Endothelial cell of umbilical vein (primary cell): ENCODE measurements at regions not wholly inside any gene's neighbourhood (a gene's known extent, or its start where the extent isn't known, plus 50 kb on each side); places are given as distances from the start of the nearest gene placed in this dataset.
A peak's percentile ranks its signal among the peaks of the same experiment; 100 is the strongest.

Experiments used
- BruUV-seq: library from RNA; stranded (reverse); fragments of 400-500 nt; replicated peaks from 2 replicates; lab custom pipeline; 2021; lab: Mats Ljungman, UMichigan
- CTCF ChIA-PET: fragments of 300-600, 350-600 bp; sonication (Branson Sonifier 250); formaldehyde crosslinking; loops from one replicate; lab custom pipeline; 2021; ENCODE audit warnings: antibody characterized with exemption, inconsistent platforms; lab: Charles Lee
- POLR2A ChIA-PET: fragments of 300-600, 350-600 bp; sonication (Branson Sonifier 250); formaldehyde crosslinking; loops from one replicate; lab custom pipeline; 2021; ENCODE audit warnings: antibody characterized with exemption, inconsistent platforms; lab: Charles Lee
- DNase-seq: peaks from one replicate; pipeline ENCODE4 v3.0.0-alpha.2; 2011; ENCODE audit warnings: low read depth, low spot score
- FAIRE-seq: peaks from 2 replicates; lab custom pipeline; 2011; peaks lifted over from hg19 to GRCh38; lab: Jason Lieb, UNC
- H2AFZ ChIP-seq: 2 replicates; pipeline ENCODE4 v1.6.0; 2012; ENCODE audit warnings: low read depth, low read length, control low read depth, inconsistent platforms
- H3K27ac ChIP-seq: 2 replicates; pipeline ENCODE4 v1.5.1; 2011; ENCODE audit warnings: low read depth, mild to moderate bottlenecking, control low read depth, low read length, moderate library complexity; ENCODE audit not compliant: insufficient read depth
- H3K27me3 ChIP-seq, 2 experiments: 2 replicates each; pipeline versions ENCODE4 v1.6.0 to v1.6.1; 2011; ENCODE audit warnings: low read length in 2 of 2, mixed read lengths in 1 of 2; ENCODE audit not compliant: control insufficient read depth in 2 of 2, insufficient read depth in 2 of 2
- H3K36me3 ChIP-seq, 2 experiments: 2 replicates in 1 of 2; 3 replicates in 1 of 2; pipeline ENCODE4 v1.5.1; 2011; ENCODE audit warnings: low read length in 2 of 2, mild to moderate bottlenecking in 1 of 2, moderate library complexity in 1 of 2; ENCODE audit not compliant: control insufficient read depth in 2 of 2, insufficient read depth in 2 of 2; ENCODE audit errors: extremely low read depth in 1 of 2
- H3K4me1 ChIP-seq: 3 replicates; pipeline ENCODE4 v1.5.1; 2011; ENCODE audit warnings: mild to moderate bottlenecking, low read length; ENCODE audit not compliant: control insufficient read depth, insufficient read depth; ENCODE audit errors: extremely low read depth
- H3K4me2 ChIP-seq: 2 replicates; pipeline ENCODE4 v1.6.1; 2011; ENCODE audit warnings: low read length, control low read depth, mixed read lengths; ENCODE audit not compliant: insufficient read depth
- H3K4me3 ChIP-seq, 3 experiments: fragments of 200-600 bp in 1 of 3; sonication (generic), shearing (Covaris generic) in 1 of 3; replicated peaks in 1 of 3; 2 replicates each; pipeline ENCODE4 v1.5.1; 2011 to 2016; ENCODE audit warnings: control low read depth in 3 of 3, low read length in 3 of 3, mild to moderate bottlenecking in 2 of 3, inconsistent platforms in 1 of 3, low read depth in 1 of 3, moderate library complexity in 1 of 3; ENCODE audit not compliant: insufficient read depth in 1 of 3
- H3K79me2 ChIP-seq: 2 replicates; pipeline ENCODE4 v1.6.0; 2012; ENCODE audit warnings: low read length, inconsistent platforms; ENCODE audit not compliant: control insufficient read depth, insufficient read depth
- H3K9ac ChIP-seq: replicated peaks from 2 replicates; pipeline ENCODE3; 2011; ENCODE audit warnings: low read length, control low read depth; ENCODE audit not compliant: insufficient read depth; ENCODE audit errors: extremely low read depth
- H3K9me1 ChIP-seq: replicated peaks from 3 replicates; pipeline ENCODE4 v1.6.0; 2011; ENCODE audit warnings: mild to moderate bottlenecking, low read length; ENCODE audit not compliant: control insufficient read depth, insufficient read depth; ENCODE audit errors: extremely low read depth
- H3K9me3 ChIP-seq: replicated peaks from 2 replicates; pipeline ENCODE4 v1.5.1; 2012; ENCODE audit warnings: low read length, inconsistent platforms; ENCODE audit not compliant: control insufficient read depth, insufficient read depth
- H4K20me1 ChIP-seq: replicated peaks from 2 replicates; pipeline ENCODE3; 2011; ENCODE audit warnings: mild to moderate bottlenecking, low read length; ENCODE audit not compliant: control insufficient read depth, insufficient read depth; ENCODE audit errors: extremely low read depth
- CTCF ChIP-seq, 2 donors: IDR thresholded peaks; 1 replicate in 1 of 2; 2 replicates in 1 of 2; pipeline ENCODE4 v1.5.1; 2011; ENCODE audit warnings: low read length in 2 of 2, mild to moderate bottlenecking in 2 of 2, moderate library complexity in 2 of 2, control low read depth in 1 of 2, inconsistent platforms in 1 of 2, low read depth in 1 of 2; ENCODE audit not compliant: insufficient read depth in 1 of 2; ENCODE audit errors: extremely low read depth in 1 of 2
- JUN ChIP-seq: IDR thresholded peaks from 2 replicates; pipeline ENCODE4 v1.6.1; 2011; ENCODE audit warnings: borderline replicate concordance, low read depth; ENCODE audit not compliant: insufficient read length, insufficient read depth
- MAX ChIP-seq: IDR thresholded peaks from 2 replicates; pipeline ENCODE4 v1.6.1; 2011; ENCODE audit not compliant: insufficient read depth, insufficient read length
- POLR2A ChIP-seq: IDR thresholded peaks from 2 replicates; pipeline ENCODE4 v1.6.1; 2012; ENCODE audit warnings: low read depth, mild to moderate bottlenecking, control low read depth, low read length
- dilution Hi-C: fragments of 300-500 bp; cut with MboI; formaldehyde crosslinking; loops from one replicate; pipeline ENCODE4 v1.15.0; 2019; ENCODE audit warnings: low sequenced_read_pairs; ENCODE audit not compliant: extremely low pct_ligation_motif_present
- intact Hi-C: fragments of 100-400 bp; cut with micrococcal nuclease; formaldehyde crosslinking; loops from one replicate; pipeline ENCODE4 v1.10.0; 2022

GRCh38 chr4:73341454-73341853 lies 62.6 kb upstream of the ALB start:
- H2AFZ ChIP-seq, result no peak overlapping the region
- no peaks in the 10 kb centered on the region for H3K9me1 ChIP-seq
- no peak overlapping the region for H3K9ac ChIP-seq
- no peaks in the 10 kb centered on the region for H3K4me1 ChIP-seq
- no peaks in the 10 kb centered on the region for H4K20me1 ChIP-seq
- BruUV-seq, result no TSS peak
- dilution Hi-C loops, result no loop called here
- H3K9me3 ChIP-seq, result no peaks in the 10 kb centered on the region
- intact Hi-C loops, result loop anchor here (5.0 kb wide), 3 partner anchors 106 to 791 kb away; no protein-coding TSS in a partner anchor
- H3K36me3 ChIP-seq, result no peaks in the 10 kb centered on the region
- no peak overlapping the region for H3K27ac ChIP-seq
- no peak overlapping the region for H3K4me3 ChIP-seq
- FAIRE-seq, result no peak
- TF ChIP-seq CTCF (IDR thresholded peaks at IDR 0.05; ENCODE audit: extremely low read depth in 1 of 2, insufficient read depth in 1 of 2, low read depth in 1 of 2, low read length in 2 of 2) (peak in 1 of 2 donors; percentile 29), POLR2A (no peak)
- H3K27me3 ChIP-seq, result peaks cover 0 to 3% of the 10 kb centered on the region in 2 experiments
- H3K79me2 ChIP-seq, result no peaks in the 10 kb centered on the region
- peak; percentile 34 for DNase-seq
- H3K4me2 ChIP-seq, result no peak overlapping the region
- ChIA-PET CTCF (interaction anchor here (0.6 to 2.3 kb wide), 15 partner anchors 8 to 887 kb away, joined by 3 to 30 read pairs (median 4); partner anchors contain the start of gene CXCL3), POLR2A (no interaction called here)

- CTCF ChIA-PET, result interaction anchor here (0.6 to 2.3 kb wide), 14 partner anchors 8 to 887 kb away, joined by 3 to 30 read pairs (median 5); partner anchors contain the start of gene CXCL3
- intact Hi-C loops, result loop anchor here (5.0 kb wide), 3 partner anchors 106 to 791 kb away; no protein-coding TSS in a partner anchor
- POLR2A ChIA-PET, result no interaction called here
Observed at GRCh38 chr4:73340917-73341316, 63.2 kb upstream of the ALB start.

More at GRCh38 chr4:73340917-73341316, 63.2 kb upstream of the ALB start:
- Histone ChIP-seq H3K79me2 (no peaks in the 10 kb centered on the region), H3K4me1 (no peaks in the 10 kb centered on the region), H3K27me3 (peaks cover 0 to 3% of the 10 kb centered on the region in 2 experiments), H3K36me3 (no peaks in the 10 kb centered on the region), H3K9ac (no peak overlapping the region), H3K4me2 (no peak overlapping the region), H4K20me1 (no peaks in the 10 kb centered on the region), H3K27ac (no peak overlapping the region), H3K9me1 (no peaks in the 10 kb centered on the region), H2AFZ (no peak overlapping the region), H3K9me3 (no peaks in the 10 kb centered on the region), H3K4me3 (no peak overlapping the region)
- FAIRE-seq (no peak), DNase-seq (no peak)
- no TSS peak for BruUV-seq
- dilution Hi-C loops, result no loop called here
- TF ChIP-seq MAX (no peak), JUN (no peak)
